GM12875 (cell line): ENCODE measurements at regions not wholly inside any gene's neighbourhood (a gene's known extent, or its start where the extent isn't known, plus 50 kb on each side); places are given as distances from the start of the nearest gene placed in this dataset.

Experiments used
- H3K4me3 ChIP-seq: one replicate; pipeline ENCODE4 v1.5.1; 2011; ENCODE audit warnings: low read depth, low read length, control low read depth
- TF ChIP-seq, protein P1 (sequence below): IDR thresholded peaks from 2 replicates; pipeline ENCODE4 v1.5.1; 2011; ENCODE audit warnings: low read depth, mild to moderate bottlenecking, control low read depth, inconsistent platforms, low read length, moderate library complexity, borderline replicate concordance; ENCODE audit not compliant: insufficient read depth

DNA sequence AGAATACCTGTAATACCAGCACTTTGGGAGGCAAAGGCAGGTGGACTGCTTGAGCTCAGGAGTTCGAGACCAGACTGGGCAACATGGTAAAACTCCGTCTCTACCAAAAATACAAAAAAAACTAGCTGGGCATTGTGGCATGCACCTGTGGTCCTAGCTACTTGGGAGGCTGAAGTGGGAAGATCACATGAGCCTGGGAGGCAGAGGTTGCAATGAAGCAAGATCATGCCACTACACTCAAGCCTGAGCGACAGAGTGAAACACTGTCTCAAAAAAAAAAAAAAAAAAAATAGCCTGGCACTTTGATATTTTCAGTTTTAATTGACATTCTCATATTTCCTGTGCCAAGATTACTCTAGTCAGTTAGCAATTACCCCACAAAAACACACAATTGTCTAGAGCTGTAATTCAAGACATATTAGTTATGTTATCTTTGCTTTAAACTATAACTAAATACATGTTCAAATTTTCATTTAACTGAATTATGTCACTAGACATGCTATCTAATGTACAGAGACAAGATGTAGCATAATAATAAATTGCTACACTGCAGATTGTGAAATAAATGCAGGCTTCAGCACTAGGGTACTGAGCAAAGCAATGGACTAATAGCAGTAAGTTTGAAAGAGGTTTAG, 378.2 kb upstream of the GRAMD2B start:
- TF ChIP-seq, protein P1, sequence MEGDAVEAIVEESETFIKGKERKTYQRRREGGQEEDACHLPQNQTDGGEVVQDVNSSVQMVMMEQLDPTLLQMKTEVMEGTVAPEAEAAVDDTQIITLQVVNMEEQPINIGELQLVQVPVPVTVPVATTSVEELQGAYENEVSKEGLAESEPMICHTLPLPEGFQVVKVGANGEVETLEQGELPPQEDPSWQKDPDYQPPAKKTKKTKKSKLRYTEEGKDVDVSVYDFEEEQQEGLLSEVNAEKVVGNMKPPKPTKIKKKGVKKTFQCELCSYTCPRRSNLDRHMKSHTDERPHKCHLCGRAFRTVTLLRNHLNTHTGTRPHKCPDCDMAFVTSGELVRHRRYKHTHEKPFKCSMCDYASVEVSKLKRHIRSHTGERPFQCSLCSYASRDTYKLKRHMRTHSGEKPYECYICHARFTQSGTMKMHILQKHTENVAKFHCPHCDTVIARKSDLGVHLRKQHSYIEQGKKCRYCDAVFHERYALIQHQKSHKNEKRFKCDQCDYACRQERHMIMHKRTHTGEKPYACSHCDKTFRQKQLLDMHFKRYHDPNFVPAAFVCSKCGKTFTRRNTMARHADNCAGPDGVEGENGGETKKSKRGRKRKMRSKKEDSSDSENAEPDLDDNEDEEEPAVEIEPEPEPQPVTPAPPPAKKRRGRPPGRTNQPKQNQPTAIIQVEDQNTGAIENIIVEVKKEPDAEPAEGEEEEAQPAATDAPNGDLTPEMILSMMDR: no peak
- no peak overlapping the region for H3K4me3 ChIP-seq

DNA sequence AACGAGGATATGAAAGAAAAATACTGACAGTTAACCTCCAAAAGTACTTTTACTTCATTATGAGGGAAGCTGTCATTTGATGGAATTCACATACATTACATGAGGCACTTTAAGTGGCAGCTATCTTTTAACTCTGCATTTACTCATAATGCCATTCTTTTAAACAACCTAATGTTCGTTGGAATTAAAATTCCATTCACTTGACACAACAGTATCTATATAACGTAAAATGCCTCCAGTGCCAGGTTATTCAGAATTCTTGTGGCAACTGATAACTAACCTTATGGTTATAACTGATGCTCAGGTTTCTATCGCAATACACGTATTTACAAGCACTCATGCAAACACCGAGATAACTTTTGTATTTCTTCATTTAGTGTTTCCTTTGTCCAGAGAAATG, 376.9 kb upstream of the GRAMD2B start:
- TF ChIP-seq, protein P1: no peak
- no peak overlapping the region for H3K4me3 ChIP-seq

DNA sequence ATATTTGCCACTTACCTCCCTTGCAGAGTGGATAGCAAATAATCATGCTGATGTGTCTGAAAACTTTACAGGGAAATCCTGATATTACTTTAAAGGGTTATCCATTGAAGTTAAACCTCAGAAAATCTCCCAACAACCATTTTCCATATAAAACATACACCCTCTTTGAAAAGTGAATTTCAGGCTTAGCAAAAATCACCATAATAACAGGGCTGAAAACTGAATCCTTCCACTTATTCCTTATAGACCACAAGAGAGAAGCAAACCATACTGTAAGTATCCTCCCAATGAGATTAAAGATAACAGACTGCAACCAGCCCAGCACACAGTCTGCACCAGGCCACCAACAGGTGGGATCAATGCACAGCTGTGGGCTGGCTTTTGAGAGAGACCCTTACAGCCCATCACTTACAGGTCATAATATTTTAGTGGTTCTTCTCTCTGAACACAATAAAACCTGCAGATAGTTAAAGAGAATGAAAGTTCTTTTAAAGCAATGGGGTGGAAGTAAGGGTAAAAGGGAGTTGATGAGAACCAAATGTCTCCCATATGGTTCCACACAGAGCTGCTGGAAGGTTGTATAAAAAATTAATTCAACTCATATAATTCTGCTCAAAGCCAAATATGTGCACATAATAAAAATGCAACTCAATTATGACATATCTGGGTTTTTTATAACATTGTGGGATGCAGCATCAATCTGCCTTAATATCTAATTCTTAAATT, 376.2 kb upstream of the GRAMD2B start:
- TF ChIP-seq, protein P1: no peak
- no peak overlapping the region for H3K4me3 ChIP-seq

DNA sequence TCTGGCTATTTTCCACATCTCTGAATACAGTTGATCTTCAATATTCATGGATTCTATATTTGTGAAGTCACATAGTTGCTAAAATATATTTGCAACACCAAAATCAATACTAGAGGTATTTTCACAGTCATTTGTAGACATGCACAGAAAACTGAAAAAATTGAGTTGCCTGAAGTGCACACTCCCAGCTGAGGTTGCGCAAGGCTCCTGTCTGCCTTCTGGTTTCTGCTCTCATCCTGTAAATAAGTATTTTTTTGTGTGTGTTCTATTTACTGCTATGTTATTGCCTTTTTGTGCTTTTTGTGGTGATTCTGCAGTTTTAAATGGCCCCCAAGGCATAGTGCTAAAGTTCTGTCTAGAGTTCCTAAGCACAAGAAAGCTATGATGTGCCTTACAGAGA, 371.1 kb upstream of the GRAMD2B start:
- TF ChIP-seq, protein P1: no peak

DNA sequence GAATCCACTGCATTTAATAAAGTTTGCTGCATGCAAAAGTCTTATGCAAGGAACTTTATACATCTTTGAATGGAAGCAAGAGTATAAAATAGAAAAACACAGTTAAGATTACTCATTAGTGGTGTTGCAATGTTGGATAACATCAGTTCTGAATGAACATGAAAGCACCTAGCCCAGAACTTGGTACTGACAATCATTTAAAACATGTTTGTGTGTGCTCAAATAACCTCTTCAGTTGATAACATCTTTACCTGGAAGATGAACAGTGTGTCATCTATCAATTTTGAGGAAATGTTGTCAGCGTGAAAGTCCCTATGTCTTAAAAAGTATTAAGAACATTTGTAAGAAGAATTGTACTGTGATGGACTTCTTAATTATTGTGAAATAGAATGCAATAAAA, 370.4 kb upstream of the GRAMD2B start:
- TF ChIP-seq, protein P1: no peak
- H3K4me3 ChIP-seq: no peak overlapping the region

More for the DNA sequence above, 371.1 kb upstream of the GRAMD2B start:
- no peak overlapping the region for H3K4me3 ChIP-seq

DNA sequence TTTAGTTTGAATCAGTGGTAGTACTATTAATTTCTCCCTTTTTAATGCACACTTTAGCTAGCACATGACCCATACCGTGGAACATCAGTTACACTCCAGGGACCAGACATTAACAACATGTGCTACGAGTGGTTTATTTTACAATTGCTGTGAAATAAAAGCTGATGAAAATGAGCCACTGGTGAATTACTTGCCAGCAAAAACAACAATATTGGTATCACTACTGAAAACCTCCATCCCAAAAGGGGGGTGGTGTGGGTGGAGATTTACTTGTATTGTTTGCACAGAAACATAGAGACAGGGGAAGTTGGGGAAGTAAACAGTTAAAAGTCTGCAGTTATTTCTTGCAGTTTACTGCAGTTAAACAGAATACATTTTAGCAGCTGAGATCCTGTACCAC, 369.6 kb upstream of the GRAMD2B start:
- TF ChIP-seq, protein P1: no peak
- no peak overlapping the region for H3K4me3 ChIP-seq
